Fibroblast of lung (primary cell): ENCODE measurements at regions not wholly inside any gene's neighbourhood (a gene's known extent, or its start where the extent isn't known, plus 50 kb on each side); places are given as distances from the start of the nearest gene placed in this dataset.

Experiments used
- EZH2 ChIP-seq: IDR thresholded peaks from 2 replicates; pipeline ENCODE4 v1.5.1; 2012; ENCODE audit warnings: low read length, control low read depth, mild to moderate bottlenecking; ENCODE audit errors: missing control alignments
- TF ChIP-seq, protein P1 (sequence below), 2 donors: IDR thresholded peaks in 1 of 2; conservative IDR thresholded peaks in 1 of 2; 1 replicate in 1 of 2; 2 replicates in 1 of 2; pipeline ENCODE4 v1.5.1; 2011 to 2012; ENCODE audit warnings: low read length in 2 of 2, control low read depth in 1 of 2, inconsistent platforms in 1 of 2, low read depth in 1 of 2, mild to moderate bottlenecking in 1 of 2

- TF ChIP-seq, protein P1, sequence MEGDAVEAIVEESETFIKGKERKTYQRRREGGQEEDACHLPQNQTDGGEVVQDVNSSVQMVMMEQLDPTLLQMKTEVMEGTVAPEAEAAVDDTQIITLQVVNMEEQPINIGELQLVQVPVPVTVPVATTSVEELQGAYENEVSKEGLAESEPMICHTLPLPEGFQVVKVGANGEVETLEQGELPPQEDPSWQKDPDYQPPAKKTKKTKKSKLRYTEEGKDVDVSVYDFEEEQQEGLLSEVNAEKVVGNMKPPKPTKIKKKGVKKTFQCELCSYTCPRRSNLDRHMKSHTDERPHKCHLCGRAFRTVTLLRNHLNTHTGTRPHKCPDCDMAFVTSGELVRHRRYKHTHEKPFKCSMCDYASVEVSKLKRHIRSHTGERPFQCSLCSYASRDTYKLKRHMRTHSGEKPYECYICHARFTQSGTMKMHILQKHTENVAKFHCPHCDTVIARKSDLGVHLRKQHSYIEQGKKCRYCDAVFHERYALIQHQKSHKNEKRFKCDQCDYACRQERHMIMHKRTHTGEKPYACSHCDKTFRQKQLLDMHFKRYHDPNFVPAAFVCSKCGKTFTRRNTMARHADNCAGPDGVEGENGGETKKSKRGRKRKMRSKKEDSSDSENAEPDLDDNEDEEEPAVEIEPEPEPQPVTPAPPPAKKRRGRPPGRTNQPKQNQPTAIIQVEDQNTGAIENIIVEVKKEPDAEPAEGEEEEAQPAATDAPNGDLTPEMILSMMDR (conservative IDR thresholded peaks at IDR 0.05 in 1 of 2, IDR thresholded peaks at IDR 0.05 in 1 of 2; ENCODE audit: low read depth in 1 of 2, low read length in 2 of 2), result no peak
- TF ChIP-seq EZH2, result no peak
These were observed 798.3 kb downstream of the CDH8 start for GRCh38 chr16:61237884-61238485.
